GM21737 (cell line): ENCODE measurements at regions not wholly inside any gene's neighbourhood (a gene's known extent, or its start where the extent isn't known, plus 50 kb on each side); places are given as distances from the start of the nearest gene placed in this dataset.

Experiments
- ATAC-seq: cut with Tn5 transposase; IDR thresholded peaks from one replicate; pipeline ENCODE4 v1.9.1; 2021; ENCODE audit warnings: mild to moderate bottlenecking, moderate library complexity; ENCODE audit not compliant: unreplicated experiment

DNA sequence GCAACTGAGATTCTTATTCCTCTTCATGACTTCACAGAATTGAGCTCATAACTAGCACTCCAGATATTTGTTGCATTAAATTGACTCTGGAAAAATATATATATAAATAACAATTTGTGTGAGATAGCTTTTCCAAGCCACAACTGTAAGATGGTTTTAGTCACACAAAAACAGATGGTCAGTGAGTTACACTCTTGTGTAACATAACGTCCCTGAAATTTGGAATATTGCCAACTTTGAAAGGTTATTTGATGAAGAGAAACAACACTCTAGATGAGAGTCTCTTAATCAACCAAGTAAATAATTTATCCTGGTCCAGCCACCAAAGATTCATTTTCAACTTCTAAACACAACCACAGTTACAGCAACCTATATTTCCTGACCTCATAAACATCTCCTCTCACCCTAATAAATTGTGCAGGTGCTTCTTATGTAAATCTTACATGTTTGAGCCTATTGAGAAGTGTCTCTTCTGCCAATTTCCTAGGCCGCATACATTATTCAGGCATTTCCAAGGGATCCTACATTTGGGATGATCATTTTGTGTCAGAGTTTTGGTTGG, 84.9 kb upstream of the ACP3 start:
- ATAC-seq, result no peak

DNA sequence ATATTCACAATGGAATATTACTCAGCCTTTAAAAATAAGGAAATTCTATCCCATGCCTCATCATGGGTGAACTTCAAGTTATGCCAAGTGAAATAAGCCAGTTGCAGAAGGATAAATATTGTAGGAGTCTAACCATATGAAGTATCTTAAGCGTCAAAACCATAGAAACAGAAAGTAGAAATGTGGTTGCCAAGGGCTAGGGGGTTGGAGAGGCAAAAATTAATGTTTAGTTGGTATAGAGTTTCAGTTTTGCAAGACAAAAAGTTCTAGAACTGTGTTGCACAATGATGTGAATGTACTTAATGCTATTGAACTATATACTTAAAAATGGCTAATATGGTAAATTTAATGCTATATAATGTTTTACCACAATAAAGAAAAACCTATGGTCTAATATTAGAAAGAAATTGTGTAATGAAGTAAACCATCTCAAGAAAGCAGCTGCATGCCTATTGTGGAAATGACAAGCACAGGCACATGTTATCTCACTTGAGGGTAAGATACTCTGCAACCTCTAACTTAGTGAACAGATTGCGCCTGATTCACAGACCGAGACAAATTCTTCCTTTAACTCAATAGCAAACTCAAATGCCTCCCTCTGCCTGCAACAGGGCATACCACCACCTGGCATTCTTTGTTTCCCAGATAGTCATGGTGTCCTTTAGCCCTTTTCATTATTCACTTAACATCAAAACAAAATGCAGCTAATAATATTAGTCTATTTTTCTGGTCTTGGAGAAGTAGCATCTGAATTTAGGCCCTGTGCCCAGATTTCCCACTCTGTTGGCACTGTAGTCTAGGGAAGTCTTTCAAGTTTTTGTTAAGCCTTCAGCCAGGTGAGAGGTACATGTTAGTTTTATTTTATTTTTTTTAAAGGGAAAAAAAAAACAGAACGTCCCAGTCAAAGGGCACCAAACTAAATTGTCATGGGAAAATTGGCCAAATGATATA, 80.2 kb upstream of the ACP3 start:
- peak; percentile 73 for ATAC-seq

DNA sequence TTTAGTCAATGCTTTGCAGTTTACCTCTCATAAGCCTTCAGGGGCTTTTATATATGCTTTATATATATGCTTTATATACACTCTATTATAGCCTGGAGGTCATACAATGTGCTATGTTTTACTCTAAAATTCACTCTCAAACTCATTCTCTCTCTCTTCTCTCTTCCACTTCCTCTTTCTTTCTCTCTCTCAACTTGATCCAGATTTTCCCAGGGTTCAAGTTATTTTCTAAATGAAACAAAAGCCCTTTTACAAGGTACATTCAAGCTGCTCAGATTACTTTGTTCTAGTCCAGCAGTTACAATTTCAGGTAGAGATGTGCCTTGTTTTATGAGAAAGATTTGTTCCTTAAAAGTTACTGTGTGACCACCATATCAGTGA, 79.6 kb upstream of the ACP3 start:
- ATAC-seq, result no peak

DNA sequence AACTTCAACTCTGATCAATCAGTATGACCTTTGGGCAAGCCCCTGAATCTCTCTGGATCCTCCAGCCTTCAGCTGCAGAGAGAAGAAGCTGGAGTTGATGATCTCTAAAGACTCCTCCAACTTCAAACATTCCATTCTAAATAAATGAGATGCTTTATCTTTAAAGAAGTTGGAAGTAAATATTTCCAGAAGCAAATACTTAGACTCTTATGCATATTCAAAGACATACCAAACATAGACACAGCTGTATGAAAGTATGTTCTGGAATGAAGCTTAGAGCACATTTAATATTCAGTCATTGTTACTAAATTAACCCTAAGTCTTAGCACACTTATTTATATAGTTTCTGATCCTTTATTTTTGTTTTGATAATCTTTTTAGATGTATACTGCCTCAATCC, 77.6 kb upstream of the ACP3 start:
- no peak for ATAC-seq

GRCh38 chr3:132241776-132242514, 75.3 kb upstream of the ACP3 start:
- no peak for ATAC-seq

DNA sequence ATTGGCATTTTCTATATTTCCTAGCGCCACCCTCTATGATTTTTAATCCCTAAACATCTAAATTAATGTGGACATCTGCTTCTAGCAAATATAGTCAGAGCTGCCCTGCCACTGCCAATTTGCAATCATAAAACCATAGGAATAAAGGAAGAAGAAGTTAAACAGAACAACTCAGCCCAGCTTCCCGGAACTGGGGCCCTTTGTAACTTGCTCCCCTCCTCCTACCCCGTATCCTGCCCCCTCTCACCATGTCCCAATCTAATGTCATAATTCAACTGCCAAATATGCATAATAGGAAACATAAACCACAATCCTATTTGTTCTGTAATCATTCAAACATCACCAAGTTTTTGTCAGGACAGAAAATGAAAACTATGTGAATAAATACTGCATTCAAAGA, 74.4 kb upstream of the ACP3 start:
- no peak for ATAC-seq

- ATAC-seq, result peak; percentile 59
Measured at GRCh38 chr3:132245552-132246142, 71.6 kb upstream of the ACP3 start.

DNA sequence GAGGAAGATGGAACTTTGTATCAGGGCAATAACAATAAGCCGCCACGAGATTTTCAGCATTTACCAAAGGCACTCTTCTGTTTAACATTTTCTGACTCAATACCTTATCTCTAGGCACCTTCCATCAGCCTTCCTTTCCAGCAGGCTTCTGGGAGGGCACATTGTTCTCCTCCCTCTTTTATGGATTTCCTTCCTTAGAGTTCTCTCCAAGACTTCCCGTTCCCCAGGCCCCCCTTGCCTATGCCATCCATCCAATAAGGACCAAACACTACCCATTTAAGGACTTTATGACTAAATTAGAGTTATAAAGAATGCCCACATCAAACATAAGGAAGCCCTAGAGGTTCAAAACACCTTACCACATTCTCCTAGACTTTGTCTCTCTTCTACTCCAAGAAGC, 71.0 kb upstream of the ACP3 start:
- no peak for ATAC-seq

DNA sequence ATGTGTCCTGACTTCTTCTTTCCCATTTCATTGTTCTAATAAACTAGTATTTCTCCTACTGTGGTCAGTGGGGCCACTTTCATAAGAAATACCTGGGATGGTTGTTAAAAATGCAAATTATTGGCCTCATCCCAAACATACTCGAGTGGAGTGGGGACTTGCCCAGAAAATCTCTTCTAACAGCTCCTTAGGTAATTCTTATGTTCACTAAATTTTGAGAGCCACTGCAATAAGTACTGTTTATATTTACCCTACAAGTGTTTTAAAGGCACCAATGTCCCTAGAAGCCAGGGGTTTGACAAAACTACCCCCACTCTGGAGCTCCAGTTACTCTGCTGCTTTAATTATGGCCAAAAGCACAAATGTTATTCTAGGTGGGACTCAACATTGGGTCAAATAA, 70.0 kb upstream of the ACP3 start:
- no peak for ATAC-seq

GRCh38 chr3:132248490-132248889, 68.7 kb upstream of the ACP3 start:
- no peak for ATAC-seq

DNA sequence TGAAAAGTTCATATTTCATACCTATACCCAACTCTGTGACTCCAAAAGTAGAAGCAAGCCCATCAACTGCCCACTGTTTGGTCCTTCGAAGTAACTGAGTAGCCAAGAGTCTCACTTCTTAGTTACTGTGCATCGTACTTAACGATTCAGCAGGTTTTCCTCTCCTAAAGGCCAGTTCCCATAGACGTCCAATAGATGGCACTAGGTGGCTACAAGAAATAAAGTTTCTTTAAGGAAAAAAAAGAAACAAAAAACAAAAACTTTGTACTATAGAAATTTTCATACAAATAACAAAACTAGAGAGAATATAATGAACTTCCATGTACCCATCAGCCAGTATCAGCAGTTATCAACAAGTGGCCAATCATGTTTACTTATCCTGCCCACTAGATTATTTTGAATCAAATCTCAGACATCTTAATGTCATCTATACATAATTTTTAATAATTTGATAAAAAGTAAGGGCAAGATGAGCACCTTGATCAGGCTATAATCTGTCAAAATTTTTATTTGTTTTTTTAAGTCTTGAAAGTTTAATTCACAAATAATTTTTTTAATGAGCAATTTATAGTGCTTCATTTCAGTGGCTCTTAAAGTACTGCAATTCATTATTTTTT, 63.8 kb upstream of the ACP3 start:
- ATAC-seq, result no peak

DNA sequence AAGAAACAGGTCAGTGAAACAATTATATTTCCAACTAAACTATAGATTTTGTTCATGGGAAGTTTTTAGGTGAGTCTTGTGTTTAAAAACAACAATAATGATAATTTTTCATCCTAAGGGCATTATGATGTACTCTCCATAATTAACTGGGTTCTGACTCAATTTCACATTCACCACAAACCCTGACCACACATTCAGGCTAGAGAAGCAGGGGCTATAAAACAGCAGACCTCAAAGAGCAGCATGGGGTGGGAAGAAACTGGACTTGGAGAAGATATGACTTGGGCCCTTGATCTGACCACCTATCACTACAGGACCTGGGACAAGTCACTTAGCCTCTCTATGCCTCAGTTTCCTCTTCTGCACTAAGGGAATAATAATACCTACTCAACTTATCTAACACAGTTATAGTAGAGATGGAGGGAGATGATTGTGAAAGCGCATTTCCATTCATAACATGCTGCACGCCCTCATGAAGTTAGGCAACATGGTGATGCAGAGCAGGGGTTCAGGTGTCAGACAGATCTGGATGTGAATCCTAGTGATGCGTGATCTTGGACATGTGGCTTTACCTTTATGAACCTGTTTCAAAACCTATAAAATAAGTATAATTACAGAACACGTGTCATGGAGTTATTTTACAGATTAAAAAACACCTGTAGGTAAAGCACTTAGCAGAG, 63.0 kb upstream of the ACP3 start:
- ATAC-seq, result no peak

DNA sequence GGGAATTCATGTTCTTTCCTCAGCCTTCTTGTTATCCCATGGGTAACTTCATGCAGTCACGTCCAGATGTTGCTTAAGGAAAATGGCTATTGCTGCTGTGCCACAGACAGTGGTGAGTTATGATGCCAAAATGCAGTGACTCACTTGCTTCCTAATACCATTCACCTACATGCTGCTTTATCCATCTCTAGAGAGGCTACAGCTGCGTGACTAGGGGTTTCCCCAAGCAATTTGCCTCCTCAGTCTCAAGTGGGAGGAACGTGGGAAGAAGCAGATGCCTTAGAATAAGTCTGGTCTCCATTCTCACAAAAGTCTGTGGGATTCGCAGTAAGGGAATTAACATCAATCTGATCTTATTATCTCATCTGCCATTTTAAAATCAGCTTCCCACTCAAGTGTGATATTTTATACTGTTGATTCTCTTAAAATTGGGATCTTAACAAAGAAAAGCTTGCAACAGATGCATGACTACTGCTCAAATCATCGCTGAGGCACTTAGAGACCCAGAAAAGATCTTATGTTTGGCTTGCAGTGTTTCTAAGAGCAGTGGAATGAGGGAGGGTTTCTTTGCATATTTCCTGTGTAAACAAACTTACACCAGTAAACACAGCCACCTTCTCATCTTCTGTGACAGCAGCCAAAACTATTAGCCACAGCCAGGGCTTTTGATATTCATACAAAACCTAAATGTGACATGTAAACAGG, 62.0 kb upstream of the ACP3 start:
- ATAC-seq, result no peak

- no peak for ATAC-seq
Measured at GRCh38 chr3:132256989-132257388, 60.2 kb upstream of the ACP3 start.

- no peak for ATAC-seq
Measured at GRCh38 chr3:132261506-132261905, 55.7 kb upstream of the ACP3 start.

DNA sequence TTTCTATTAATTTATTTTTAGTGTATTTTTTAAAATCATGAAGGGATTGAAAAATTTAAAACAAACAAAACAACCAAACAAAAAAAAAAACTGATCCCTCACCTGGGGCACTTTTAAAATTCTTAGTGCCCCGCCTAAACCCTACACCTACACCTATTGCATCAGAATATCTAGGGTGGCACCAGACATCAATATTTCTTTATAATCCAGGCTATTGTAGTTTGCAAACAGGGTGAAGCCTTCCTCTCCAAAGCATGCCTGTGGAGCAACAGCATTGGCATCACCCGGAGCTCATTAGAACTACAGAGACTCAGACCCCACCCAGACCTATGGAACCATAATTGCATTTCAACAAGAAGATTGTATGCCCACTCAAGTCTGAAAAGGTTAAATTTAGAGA, 54.9 kb upstream of the ACP3 start:
- ATAC-seq, result no peak

GRCh38 chr3:132262956-132263355, 54.3 kb upstream of the ACP3 start:
- no peak for ATAC-seq

DNA sequence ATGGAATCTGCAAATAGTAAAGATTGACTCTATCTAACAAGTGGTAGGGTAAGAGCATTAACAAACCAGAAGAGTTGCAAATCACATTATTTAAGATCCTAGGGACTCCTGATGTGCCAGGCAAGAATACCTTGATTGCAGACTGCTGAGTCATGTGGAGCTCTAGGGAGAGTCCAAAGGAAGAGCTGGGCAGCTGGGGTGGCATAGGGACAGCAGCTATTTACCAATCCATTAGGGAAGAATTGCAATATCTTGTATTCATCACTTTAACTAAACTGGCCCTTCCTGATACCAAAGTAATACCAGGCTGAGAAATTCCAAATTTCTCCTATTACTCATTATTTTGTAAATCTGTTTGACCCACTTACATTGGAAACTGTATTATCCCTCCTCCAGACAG, 52.2 kb upstream of the ACP3 start:
- ATAC-seq, result no peak

- ATAC-seq, result no peak
Measured at GRCh38 chr3:132265488-132265887, 51.7 kb upstream of the ACP3 start.
